ENCODE measurements at regions not wholly inside any gene's neighbourhood (a gene's known extent, or its start where the extent isn't known, plus 50 kb on each side); places are given as distances from the start of the nearest gene placed in this dataset.

GRCh38 chr10:54914049-54914448, 113.0 kb upstream of the PCDH15 start:
- no peak for DNase-seq

DNA sequence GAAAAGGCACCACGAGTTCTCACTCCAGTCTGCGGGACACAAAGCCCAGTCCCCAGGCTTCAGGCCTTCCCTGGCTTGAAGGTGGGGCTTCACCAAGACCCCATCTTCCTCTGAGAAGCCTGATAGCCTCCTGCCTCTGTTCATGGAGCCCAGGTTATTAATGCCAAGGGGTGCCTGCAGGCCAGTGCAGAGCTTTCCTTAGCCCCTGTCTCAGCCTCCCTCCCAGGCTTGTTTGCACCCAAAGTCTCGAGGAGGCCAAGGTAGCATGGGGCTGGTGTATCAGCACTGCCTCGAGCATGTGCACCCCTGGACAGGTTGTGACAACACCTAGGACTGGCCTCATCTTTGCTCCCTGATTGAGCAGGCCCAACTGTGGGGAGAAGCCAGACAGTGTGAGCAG, 108.1 kb upstream of the PCDH15 start:
- DNase-seq: no peak

DNA sequence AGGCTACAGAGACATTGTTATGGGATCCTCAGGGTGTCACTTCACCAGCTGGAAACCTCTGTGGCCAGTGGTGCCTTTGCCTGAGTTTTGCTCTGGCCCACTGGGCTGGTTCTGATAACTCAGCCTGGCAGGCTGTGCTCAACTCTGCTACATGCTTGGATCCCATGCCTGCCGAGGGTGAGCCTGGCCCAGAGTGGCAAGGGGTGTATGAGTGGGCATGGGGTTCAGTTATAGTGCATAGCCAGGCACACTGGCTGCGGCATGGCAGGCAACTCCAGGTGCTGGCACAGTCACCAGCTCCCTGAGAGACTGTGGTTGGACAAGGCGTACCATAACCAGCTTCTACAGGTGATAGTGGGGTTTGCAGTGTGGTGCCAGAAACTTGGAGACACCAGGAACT, 107.0 kb upstream of the PCDH15 start:
- DNase-seq: no peak

DNA sequence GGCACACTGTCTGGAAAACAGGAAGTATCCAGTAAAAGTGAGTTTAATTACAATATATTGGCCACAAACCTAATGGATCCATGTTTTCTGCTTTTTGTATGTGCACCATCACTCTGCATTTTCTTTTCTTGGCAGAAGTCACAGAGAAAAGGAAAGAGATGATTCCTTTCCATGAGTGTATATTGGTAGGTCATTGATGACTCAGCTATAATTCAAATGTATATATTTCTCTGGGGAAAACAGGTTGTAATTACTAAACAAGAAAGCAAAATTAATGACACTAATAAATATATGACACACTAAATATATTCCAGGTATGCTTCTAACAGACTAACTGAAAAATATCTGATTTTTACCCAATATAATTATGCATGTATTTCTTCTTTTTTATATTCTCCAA, 105.9 kb upstream of the PCDH15 start:
- no peak for DNase-seq

DNA sequence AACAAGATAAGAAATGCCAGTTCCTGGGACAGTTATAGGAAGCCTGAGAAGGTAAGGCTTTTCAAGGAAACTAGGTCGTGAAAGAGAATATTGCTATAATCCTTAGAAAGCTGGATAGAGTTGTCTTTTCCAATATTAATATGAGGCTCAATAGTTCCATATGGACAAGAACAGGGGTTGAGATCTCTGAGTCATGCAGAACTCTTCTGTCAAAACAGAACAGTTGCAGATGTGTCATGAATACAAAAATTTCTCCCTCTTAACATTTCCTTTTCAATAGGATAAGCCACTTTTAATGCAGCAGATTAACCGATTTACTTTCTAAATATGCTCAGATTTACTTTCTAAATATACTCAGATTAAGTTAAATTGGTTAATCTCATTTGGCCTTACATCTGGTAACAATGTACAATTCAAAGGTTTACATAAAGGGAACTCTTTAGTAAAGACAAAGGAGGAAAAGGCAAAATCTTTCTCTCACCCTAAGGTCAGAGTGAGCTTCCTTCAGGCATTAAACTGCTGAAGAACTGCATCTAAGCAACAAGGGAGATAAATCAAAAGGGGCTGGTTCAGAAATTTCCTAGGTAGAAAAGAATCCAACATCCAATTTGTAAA, 104.7 kb upstream of the PCDH15 start:
- DNase-seq: no peak

DNA sequence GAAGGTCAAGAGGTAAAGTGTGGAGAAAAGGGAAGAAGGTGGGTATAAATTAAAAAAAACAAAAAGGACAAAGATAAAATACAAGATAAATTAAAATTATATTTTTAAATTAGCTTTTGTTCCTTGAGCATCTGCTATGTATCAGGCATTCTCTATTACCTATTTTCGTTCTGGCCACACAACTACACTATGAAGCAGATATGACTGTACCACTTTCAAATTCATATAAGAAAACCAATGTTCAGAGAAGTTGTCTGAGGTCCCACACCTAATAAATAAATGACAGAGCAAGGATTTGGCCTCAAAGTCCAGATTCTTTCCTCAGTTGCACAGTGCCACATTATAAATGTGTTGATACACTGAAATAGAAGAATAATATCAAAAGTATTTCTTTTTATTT, 103.8 kb upstream of the PCDH15 start:
- no peak for DNase-seq

DNA sequence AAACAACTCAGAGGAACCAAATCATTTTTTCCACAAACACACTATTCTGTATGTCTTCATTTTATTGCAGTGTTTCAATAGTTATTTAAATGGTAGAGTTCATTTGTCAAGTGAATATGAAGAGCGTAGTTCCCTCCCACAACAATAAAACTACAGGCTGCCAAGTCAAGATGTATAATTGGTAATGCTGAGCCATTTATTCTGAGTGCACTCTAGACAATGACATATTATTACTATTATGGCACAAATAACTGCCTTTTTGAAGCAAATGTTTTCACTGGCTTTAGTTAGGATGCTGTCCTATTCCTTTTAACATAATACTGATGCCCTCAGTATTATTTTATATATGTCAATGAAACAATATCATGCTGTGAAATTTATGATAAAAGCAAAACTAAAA, 102.7 kb upstream of the PCDH15 start:
- DNase-seq: no peak

DNA sequence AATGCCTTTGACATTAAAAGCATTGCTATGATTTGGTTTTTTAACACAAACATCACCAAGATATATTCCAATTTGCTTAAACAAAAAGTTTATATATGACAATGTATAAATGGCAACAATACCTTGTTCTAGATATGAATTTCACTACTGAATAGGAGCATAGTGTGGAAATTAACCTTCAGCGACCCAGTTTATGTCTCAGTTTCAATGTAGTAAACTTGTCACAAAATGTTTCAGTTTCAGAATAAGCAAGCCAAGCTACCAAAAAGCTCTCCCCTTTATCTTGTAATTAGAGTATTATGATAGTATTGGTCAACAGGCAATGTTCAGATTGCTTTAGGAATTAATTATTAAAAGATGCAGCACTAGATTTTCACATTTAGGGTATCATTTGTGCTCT, 99.6 kb upstream of the PCDH15 start:
- DNase-seq: no peak

GRCh38 chr10:54880996-54881395, 80.0 kb upstream of the PCDH15 start:
- no peak for DNase-seq

- DNase-seq: no peak
These were observed 68.0 kb upstream of the PCDH15 start for GRCh38 chr10:54869022-54869421.

GRCh38 chr10:54866666-54867065, 65.6 kb upstream of the PCDH15 start:
- no peak for DNase-seq

GRCh38 chr10:54854843-54855242, 53.8 kb upstream of the PCDH15 start:
- no peak for DNase-seq

GRCh38 chr10:54854389-54854788, 53.4 kb upstream of the PCDH15 start:
- no peak for DNase-seq

DNA sequence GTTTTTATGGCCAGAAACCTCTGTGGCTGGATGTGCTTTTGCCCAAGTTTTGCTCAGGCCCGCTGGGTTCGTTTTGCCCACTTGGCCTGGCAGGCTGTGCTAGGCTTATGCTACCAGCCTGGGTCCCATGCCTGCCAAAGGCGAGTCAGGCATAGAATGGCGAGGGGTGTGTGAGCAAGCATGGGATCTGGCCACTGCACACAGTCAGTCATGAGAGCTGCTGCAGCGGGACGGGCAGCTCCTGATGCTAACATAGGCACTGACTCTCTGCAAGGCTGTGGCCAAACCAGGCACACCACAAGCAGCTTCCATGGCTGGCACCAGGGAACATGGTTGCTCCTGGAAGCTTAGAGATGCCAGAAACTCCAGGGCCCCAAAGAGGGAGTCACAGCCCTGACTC, 52.9 kb upstream of the PCDH15 start:
- no peak for DNase-seq
